Neural cell (in vitro differentiated cells): ENCODE measurements at regions not wholly inside any gene's neighbourhood (a gene's known extent, or its start where the extent isn't known, plus 50 kb on each side); places are given as distances from the start of the nearest gene placed in this dataset.

Experiments used
- H2AFZ ChIP-seq: fragments of 200-600, 300-800 bp; sonication (generic), shearing (Covaris generic); 2 replicates; pipeline ENCODE4 v1.6.0; 2014; ENCODE audit warnings: low read depth, mild to moderate bottlenecking, antibody characterized with exemption, low read length, moderate library complexity
- H3F3A ChIP-seq: fragments of 200-600 bp; shearing (Covaris generic); 2 replicates; pipeline ENCODE4 v1.6.1; 2016; ENCODE audit warnings: mild to moderate bottlenecking, moderate library complexity, mixed read lengths, antibody characterized with exemption, low read length; ENCODE audit not compliant: insufficient read depth, poor library complexity, severe bottlenecking
- H3K27ac ChIP-seq: fragments of 200-600, 300-800 bp; sonication (generic), shearing (Covaris generic); 2 replicates; pipeline ENCODE4 v1.5.1; 2014; ENCODE audit warnings: mild to moderate bottlenecking, low read length, moderate library complexity
- H3K27me3 ChIP-seq: fragments of 300-800, 200-600 bp; sonication (generic), shearing (Covaris generic); 2 replicates; pipeline ENCODE4 v1.6.0; 2014; ENCODE audit warnings: mild to moderate bottlenecking, low read depth, low read length, moderate library complexity; ENCODE audit not compliant: insufficient read depth
- H3K36me3 ChIP-seq: fragments of 300-800, 200-600 bp; sonication (generic), shearing (Covaris generic); 2 replicates; pipeline ENCODE4 v1.5.1; 2014; ENCODE audit warnings: mild to moderate bottlenecking, antibody characterized with exemption, low read length, moderate library complexity; ENCODE audit not compliant: insufficient read depth
- H3K4me2 ChIP-seq: fragments of 300-800, 200-600 bp; sonication (generic), shearing (Covaris generic); 2 replicates; pipeline ENCODE4 v1.6.0; 2014; ENCODE audit warnings: mild to moderate bottlenecking, low read length
- H3K4me3 ChIP-seq: fragments of 300-800, 200-600 bp; sonication (generic), shearing (Covaris generic); 2 replicates; pipeline ENCODE4 v1.5.1; 2014; ENCODE audit warnings: mild to moderate bottlenecking, low read length, moderate library complexity
- H3K79me2 ChIP-seq: fragments of 200-600 bp; shearing (Covaris generic); replicated peaks from 2 replicates; pipeline ENCODE4 v1.6.0; 2014; ENCODE audit warnings: mild to moderate bottlenecking, low read length, moderate library complexity; ENCODE audit not compliant: insufficient read depth
- H3K9ac ChIP-seq: fragments of 300-800, 200-600 bp; sonication (generic), shearing (Covaris generic); 2 replicates; pipeline ENCODE4 v1.6.1; 2016; ENCODE audit warnings: mild to moderate bottlenecking, low read length, mixed read lengths
- H3K9me2 ChIP-seq: fragments of 200-600 bp; shearing (Covaris generic); 2 replicates; pipeline ENCODE4 v1.6.1; 2016; ENCODE audit warnings: mild to moderate bottlenecking, low read length, mixed read lengths; ENCODE audit not compliant: insufficient read depth
- H3K9me3 ChIP-seq: fragments of 200-600, 300-800 bp; sonication (generic), shearing (Covaris generic); 2 replicates; pipeline ENCODE4 v1.6.1; 2016; ENCODE audit warnings: mild to moderate bottlenecking, mixed run types, low read length, moderate library complexity, mixed read lengths
- H4K20me1 ChIP-seq: fragments of 200-600 bp; shearing (Covaris generic); 2 replicates; pipeline ENCODE4 v1.6.1; 2016; ENCODE audit warnings: mild to moderate bottlenecking, mixed run types; ENCODE audit not compliant: insufficient read depth
- EP300 ChIP-seq: fragments of 450-650 bp; conservative IDR thresholded peaks from 2 replicates; pipeline ENCODE4 v1.6.1; 2014; ENCODE audit warnings: antibody characterized with exemption, mild to moderate bottlenecking, moderate library complexity; ENCODE audit not compliant: poor library complexity, severe bottlenecking
- EZH2 ChIP-seq: fragments of 200-600, 300-800 bp; shearing (Covaris generic), sonication (generic); IDR thresholded peaks from 2 replicates; pipeline ENCODE4 v1.6.1; 2014; ENCODE audit warnings: antibody characterized with exemption, low read length, borderline replicate concordance, mild to moderate bottlenecking; ENCODE audit not compliant: insufficient read depth, poor library complexity, severe bottlenecking
- MXI1 ChIP-seq: fragments of 450-650 bp; conservative IDR thresholded peaks from 2 replicates; pipeline ENCODE4 v1.6.1; 2014; ENCODE audit warnings: antibody characterized with exemption, mild to moderate bottlenecking; ENCODE audit not compliant: poor library complexity, severe bottlenecking
- POLR2AphosphoS5 ChIP-seq: IDR thresholded peaks from 2 replicates; pipeline ENCODE4 v1.6.1; 2012
- RAD21 ChIP-seq: fragments of 450-650 bp; conservative IDR thresholded peaks from 2 replicates; pipeline ENCODE4 v1.6.1; 2014; ENCODE audit warnings: antibody characterized with exemption, mild to moderate bottlenecking, moderate library complexity
- SMC3 ChIP-seq: fragments of 450-650 bp; conservative IDR thresholded peaks from 2 replicates; pipeline ENCODE4 v1.6.1; 2014; ENCODE audit warnings: antibody characterized with exemption, mild to moderate bottlenecking, moderate library complexity; ENCODE audit not compliant: poor library complexity
- TAF1 ChIP-seq: IDR thresholded peaks from 2 replicates; pipeline ENCODE4 v1.6.1; 2012; ENCODE audit warnings: low read depth
- TF ChIP-seq, protein P1 (sequence below): fragments of 450-650 bp; IDR thresholded peaks from 2 replicates; pipeline ENCODE4 v1.5.1; 2014; ENCODE audit warnings: antibody characterized with exemption, mild to moderate bottlenecking, moderate library complexity; ENCODE audit not compliant: poor library complexity, severe bottlenecking
- TF ChIP-seq, protein P2 (sequence below): IDR thresholded peaks from 2 replicates; pipeline ENCODE4 v1.6.1; 2012; ENCODE audit warnings: borderline replicate concordance

DNA sequence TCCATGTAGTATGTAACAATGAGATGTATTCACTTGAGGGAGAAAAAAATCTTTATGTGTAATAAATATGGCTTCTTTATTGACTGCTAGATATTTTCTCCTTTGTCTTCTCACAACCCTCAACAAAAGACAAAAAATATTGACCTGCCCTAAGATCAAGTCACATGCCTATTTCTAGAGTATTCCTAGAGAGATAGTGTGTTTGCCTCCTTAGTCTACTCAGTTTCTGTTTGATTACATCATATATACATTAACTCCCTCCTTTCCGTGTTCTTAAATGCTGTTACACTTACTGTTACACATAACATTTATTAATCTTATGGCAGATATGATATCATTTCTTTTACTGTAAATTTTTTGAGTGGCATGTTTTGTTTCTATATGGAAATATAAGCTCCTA, 281.6 kb upstream of the RGS18 start:
- H3K79me2 ChIP-seq = no peaks in the 10 kb centered on the region
- peak; percentile 7 for TF ChIP-seq EP300
- no peak for TF ChIP-seq RAD21
- no peak overlapping the region for H3K4me2 ChIP-seq
- H3K36me3 ChIP-seq = no peaks in the 10 kb centered on the region
- no peak overlapping the region for H2AFZ ChIP-seq
- no peak overlapping the region for H3K4me3 ChIP-seq
- H3F3A ChIP-seq = no peaks in the 10 kb centered on the region
- no peaks in the 10 kb centered on the region for H3K27me3 ChIP-seq
- no peak overlapping the region for H3K9ac ChIP-seq
- peak overlapping the region; percentile 13 for H3K27ac ChIP-seq
- H4K20me1 ChIP-seq = no peaks in the 10 kb centered on the region
- no peaks in the 10 kb centered on the region for H3K9me3 ChIP-seq
- no peaks in the 10 kb centered on the region for H3K9me2 ChIP-seq

DNA sequence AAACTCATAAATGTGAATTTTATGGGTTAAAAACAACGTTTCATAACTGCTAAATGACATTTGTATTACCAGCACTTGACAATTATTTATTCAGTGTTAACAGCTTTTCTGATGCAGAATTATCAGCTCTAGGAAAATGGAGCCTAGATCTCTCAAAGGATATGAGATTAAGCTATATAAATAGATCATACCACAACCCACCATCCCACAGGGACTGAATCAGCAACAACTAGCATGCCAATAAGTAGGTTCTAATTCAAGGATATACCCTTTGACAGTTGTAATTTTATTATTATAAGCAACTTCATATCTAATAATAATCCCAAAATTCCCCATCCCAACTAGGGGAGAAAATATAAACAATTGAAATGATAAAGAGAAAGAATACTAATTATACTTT, 275.4 kb upstream of the RGS18 start:
- Histone ChIP-seq H3K9me2 (no peaks in the 10 kb centered on the region), H3K9me3 (no peaks in the 10 kb centered on the region), H3K36me3 (no peaks in the 10 kb centered on the region), H3K27ac (no peak overlapping the region), H2AFZ (no peak overlapping the region), H3K9ac (no peak overlapping the region), H3K4me2 (no peak overlapping the region), H3F3A (no peaks in the 10 kb centered on the region), H3K27me3 (no peaks in the 10 kb centered on the region), H3K4me3 (no peak overlapping the region), H3K79me2 (no peaks in the 10 kb centered on the region), H4K20me1 (no peaks in the 10 kb centered on the region)
- TF ChIP-seq EP300 = no peak
- no peak for TF ChIP-seq POLR2AphosphoS5
- no peak for TF ChIP-seq RAD21
- TF ChIP-seq, protein P1, sequence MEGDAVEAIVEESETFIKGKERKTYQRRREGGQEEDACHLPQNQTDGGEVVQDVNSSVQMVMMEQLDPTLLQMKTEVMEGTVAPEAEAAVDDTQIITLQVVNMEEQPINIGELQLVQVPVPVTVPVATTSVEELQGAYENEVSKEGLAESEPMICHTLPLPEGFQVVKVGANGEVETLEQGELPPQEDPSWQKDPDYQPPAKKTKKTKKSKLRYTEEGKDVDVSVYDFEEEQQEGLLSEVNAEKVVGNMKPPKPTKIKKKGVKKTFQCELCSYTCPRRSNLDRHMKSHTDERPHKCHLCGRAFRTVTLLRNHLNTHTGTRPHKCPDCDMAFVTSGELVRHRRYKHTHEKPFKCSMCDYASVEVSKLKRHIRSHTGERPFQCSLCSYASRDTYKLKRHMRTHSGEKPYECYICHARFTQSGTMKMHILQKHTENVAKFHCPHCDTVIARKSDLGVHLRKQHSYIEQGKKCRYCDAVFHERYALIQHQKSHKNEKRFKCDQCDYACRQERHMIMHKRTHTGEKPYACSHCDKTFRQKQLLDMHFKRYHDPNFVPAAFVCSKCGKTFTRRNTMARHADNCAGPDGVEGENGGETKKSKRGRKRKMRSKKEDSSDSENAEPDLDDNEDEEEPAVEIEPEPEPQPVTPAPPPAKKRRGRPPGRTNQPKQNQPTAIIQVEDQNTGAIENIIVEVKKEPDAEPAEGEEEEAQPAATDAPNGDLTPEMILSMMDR = no peak

DNA sequence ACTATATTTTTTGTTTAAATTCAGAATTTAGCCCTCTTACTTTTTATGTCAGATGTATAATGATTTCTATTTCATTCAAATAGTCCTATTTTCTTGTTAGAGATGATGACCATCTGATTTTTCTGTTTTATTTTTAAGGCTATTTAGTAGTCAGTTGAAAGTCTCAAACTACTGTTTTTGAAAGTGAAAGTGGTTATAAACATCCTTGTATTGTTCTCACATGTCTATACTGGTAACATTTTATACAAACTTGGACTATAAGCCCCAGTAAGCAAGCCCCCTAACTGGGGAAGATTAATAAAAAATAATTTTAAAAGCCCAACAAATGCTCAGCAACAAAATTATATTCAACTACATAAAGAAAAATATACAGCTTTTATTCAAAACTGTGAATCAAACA, 271.3 kb upstream of the RGS18 start:
- H2AFZ ChIP-seq = no peak overlapping the region
- no peak for TF ChIP-seq EP300
- no peak for TF ChIP-seq EZH2
- no peak for TF ChIP-seq TAF1
- TF ChIP-seq, protein P1 = no peak
- no peak for TF ChIP-seq SMC3
- TF ChIP-seq, protein P2, sequence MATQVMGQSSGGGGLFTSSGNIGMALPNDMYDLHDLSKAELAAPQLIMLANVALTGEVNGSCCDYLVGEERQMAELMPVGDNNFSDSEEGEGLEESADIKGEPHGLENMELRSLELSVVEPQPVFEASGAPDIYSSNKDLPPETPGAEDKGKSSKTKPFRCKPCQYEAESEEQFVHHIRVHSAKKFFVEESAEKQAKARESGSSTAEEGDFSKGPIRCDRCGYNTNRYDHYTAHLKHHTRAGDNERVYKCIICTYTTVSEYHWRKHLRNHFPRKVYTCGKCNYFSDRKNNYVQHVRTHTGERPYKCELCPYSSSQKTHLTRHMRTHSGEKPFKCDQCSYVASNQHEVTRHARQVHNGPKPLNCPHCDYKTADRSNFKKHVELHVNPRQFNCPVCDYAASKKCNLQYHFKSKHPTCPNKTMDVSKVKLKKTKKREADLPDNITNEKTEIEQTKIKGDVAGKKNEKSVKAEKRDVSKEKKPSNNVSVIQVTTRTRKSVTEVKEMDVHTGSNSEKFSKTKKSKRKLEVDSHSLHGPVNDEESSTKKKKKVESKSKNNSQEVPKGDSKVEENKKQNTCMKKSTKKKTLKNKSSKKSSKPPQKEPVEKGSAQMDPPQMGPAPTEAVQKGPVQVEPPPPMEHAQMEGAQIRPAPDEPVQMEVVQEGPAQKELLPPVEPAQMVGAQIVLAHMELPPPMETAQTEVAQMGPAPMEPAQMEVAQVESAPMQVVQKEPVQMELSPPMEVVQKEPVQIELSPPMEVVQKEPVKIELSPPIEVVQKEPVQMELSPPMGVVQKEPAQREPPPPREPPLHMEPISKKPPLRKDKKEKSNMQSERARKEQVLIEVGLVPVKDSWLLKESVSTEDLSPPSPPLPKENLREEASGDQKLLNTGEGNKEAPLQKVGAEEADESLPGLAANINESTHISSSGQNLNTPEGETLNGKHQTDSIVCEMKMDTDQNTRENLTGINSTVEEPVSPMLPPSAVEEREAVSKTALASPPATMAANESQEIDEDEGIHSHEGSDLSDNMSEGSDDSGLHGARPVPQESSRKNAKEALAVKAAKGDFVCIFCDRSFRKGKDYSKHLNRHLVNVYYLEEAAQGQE = no peak
- no peak for TF ChIP-seq MXI1
- TF ChIP-seq RAD21 = no peak
- TF ChIP-seq POLR2AphosphoS5 = no peak

More for the DNA sequence above, 271.3 kb upstream of the RGS18 start:
- no peak overlapping the region for H3K4me3 ChIP-seq
- H3K36me3 ChIP-seq = no peaks in the 10 kb centered on the region
- H3K9me3 ChIP-seq = no peaks in the 10 kb centered on the region
- no peaks in the 10 kb centered on the region for H4K20me1 ChIP-seq
- no peaks in the 10 kb centered on the region for H3K79me2 ChIP-seq
- H3K4me2 ChIP-seq = no peak overlapping the region
- H3K27me3 ChIP-seq = no peaks in the 10 kb centered on the region
- no peak overlapping the region for H3K27ac ChIP-seq
- no peak overlapping the region for H3K9ac ChIP-seq
- no peaks in the 10 kb centered on the region for H3F3A ChIP-seq
- no peaks in the 10 kb centered on the region for H3K9me2 ChIP-seq
